GM12891 (cell line): ENCODE measurements at regions not wholly inside any gene's neighbourhood (a gene's known extent, or its start where the extent isn't known, plus 50 kb on each side); places are given as distances from the start of the nearest gene placed in this dataset.

ENCODE experiments used
- POLR2A ChIP-seq: IDR thresholded peaks from 2 replicates; pipeline ENCODE4 v1.6.1; 2011; ENCODE audit warnings: low read depth, low read length, control low read depth
- POLR2AphosphoS5 ChIP-seq: IDR thresholded peaks from 2 replicates; pipeline ENCODE4 v1.6.1; 2011; ENCODE audit warnings: low read depth, low read length, control low read depth
- POU2F2 ChIP-seq: IDR thresholded peaks from 2 replicates; pipeline ENCODE4 v1.6.1; 2011; ENCODE audit warnings: low read depth, mild to moderate bottlenecking, control low read depth, low read length, moderate library complexity
- TAF1 ChIP-seq: IDR thresholded peaks from 2 replicates; pipeline ENCODE4 v1.6.1; 2011; ENCODE audit warnings: low read depth, low read length, control low read depth

- no peak for TF ChIP-seq POLR2AphosphoS5
- no peak for TF ChIP-seq POLR2A
- no peak for TF ChIP-seq TAF1
- no peak for TF ChIP-seq POU2F2
These were observed 375.5 kb downstream of the PCDH20 start for GRCh38 chr13:61040181-61040580.
